ENCODE measurements at regions not wholly inside any gene's neighbourhood (a gene's known extent, or its start where the extent isn't known, plus 50 kb on each side); places are given as distances from the start of the nearest gene placed in this dataset.

DNA sequence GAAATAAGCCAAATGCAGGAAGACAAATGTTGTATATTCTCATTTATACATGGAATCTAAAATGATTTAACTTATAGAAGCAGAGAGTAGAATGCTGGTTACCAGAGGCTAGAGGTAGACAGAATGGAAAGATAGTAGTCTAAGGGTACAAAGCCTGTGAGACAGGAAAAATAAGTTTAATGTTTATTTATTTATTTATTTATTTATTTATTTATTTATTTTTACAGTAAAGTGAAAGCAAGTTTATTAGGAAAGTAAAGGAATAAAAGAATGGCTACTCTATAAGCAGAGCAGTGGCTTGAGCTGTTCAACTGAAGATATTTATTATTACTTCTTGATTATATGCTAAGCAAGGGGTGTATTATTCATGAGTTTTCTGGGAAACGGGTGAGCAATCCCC lies 203.2 kb downstream of the LAS1L start:
- 100% methylated on average over 1 of the region's 1 CpG; no CpG with 5 or more reads in 1 of the 2 experiments for WGBS, 2 experiments (ENCODE audit: extremely low coverage in 1 of 2, insufficient coverage in 1 of 2, insufficient read length in 1 of 2, insufficient replicate concordance in 2 of 2, low coverage in 1 of 2, low lambda C conversion rate in 2 of 2, missing lambda C conversion rate in 1 of 2)
- no peaks in the 10 kb centered on the region for H4K20me1 ChIP-seq (replicated peaks in 1 of 2; ENCODE audit: control insufficient read depth in 1 of 2, insufficient read depth in 2 of 2, low read length in 2 of 2)
- H4K5ac ChIP-seq (ENCODE audit: insufficient read length, low read depth, low read length): no peak overlapping the region
- CTCF ChIA-PET (ENCODE audit: partially characterized antibody): no interaction called here
- no peak overlapping the region for H2BK15ac ChIP-seq (ENCODE audit: low read length)
- H2AK5ac ChIP-seq (ENCODE audit: low read depth, low read length): no peak overlapping the region
- H2BK5ac ChIP-seq (ENCODE audit: low read depth, low read length): no peak overlapping the region
- H3K23me2 ChIP-seq (ENCODE audit: low read depth, low read length): no peaks in the 10 kb centered on the region
- no peaks in the 10 kb centered on the region for H3K4me1 ChIP-seq (replicated peaks in 1 of 4; ENCODE audit: control insufficient read depth in 3 of 4, insufficient read depth in 4 of 4, low read length in 3 of 4)
- no peaks in the 10 kb centered on the region for H3K79me2 ChIP-seq (ENCODE audit: control insufficient read depth in 1 of 2, insufficient read depth in 2 of 2, low read length in 2 of 2)
- H3K27ac ChIP-seq (ENCODE audit: low read depth, low read length): no peak overlapping the region
- H3K27me3 ChIP-seq (replicated peaks in 1 of 4; ENCODE audit: control insufficient read depth in 3 of 4, extremely low read depth in 1 of 4, insufficient read depth in 3 of 4, low read length in 3 of 4): no peaks in the 10 kb centered on the region
- H3K79me1 ChIP-seq (ENCODE audit: low read depth, low read length): no peaks in the 10 kb centered on the region
- H3K4ac ChIP-seq (replicated peaks; ENCODE audit: insufficient read length, low read depth, low read length): no peak overlapping the region
- POLR2A ChIA-PET (ENCODE audit: partially characterized antibody): no interaction called here
- H2BK120ac ChIP-seq (replicated peaks; ENCODE audit: low read depth, low read length): no peak overlapping the region
- no peak overlapping the region for H3K4me2 ChIP-seq (ENCODE audit: insufficient read depth in 1 of 2, low read depth in 2 of 2, low read length in 2 of 2)
- H2BK20ac ChIP-seq (ENCODE audit: low read length): no peak overlapping the region
- H3K18ac ChIP-seq (ENCODE audit: extremely low read depth, low read length): no peak overlapping the region
- no peak overlapping the region for H4K91ac ChIP-seq (replicated peaks; ENCODE audit: insufficient read length, low read length)
- no peak overlapping the region for H4K8ac ChIP-seq (ENCODE audit: extremely low read depth, insufficient read depth, low read length)
- H3K23ac ChIP-seq (ENCODE audit: insufficient read length): no peak overlapping the region
- no peak overlapping the region for H3K56ac ChIP-seq (replicated peaks; ENCODE audit: insufficient read length, low read depth, low read length)
- H2BK12ac ChIP-seq (ENCODE audit: low read depth, low read length): no peak overlapping the region
- no peak overlapping the region for H2AFZ ChIP-seq (ENCODE audit: low read length)
- H3K36me3 ChIP-seq (ENCODE audit: control insufficient read depth in 2 of 4, insufficient read depth in 4 of 4, low read length in 3 of 4): no peaks in the 10 kb centered on the region
- no peak for DNase-seq (ENCODE audit: low read depth in 1 of 2, low spot score in 2 of 2)
- no peak overlapping the region for H3K14ac ChIP-seq (ENCODE audit: insufficient read length)
- H3K9me3 ChIP-seq (ENCODE audit: insufficient read depth in 2 of 2, low read depth in 1 of 2, low read length in 1 of 2): no peaks in the 10 kb centered on the region
- H3K4me3 ChIP-seq (ENCODE audit: extremely low read depth in 1 of 4, insufficient read depth in 2 of 4, low read depth in 3 of 4, low read length in 4 of 4): no peak overlapping the region
- FAIRE-seq: no peak
- no peak overlapping the region for H3K9ac ChIP-seq (replicated peaks in 1 of 4; ENCODE audit: extremely low read depth in 1 of 4, low read depth in 3 of 4, low read length in 3 of 4)
- no peak for TF ChIP-seq SP4 (IDR thresholded peaks at IDR 0.05; ENCODE audit: low read length)
- no peak for TF ChIP-seq NANOG (IDR thresholded peaks at IDR 0.05; ENCODE audit: insufficient read depth, low read depth, low read length, poor library complexity, severe bottlenecking)
- TF ChIP-seq HDAC6 (IDR thresholded peaks at IDR 0.05; ENCODE audit: low read depth, low read length): no peak
- no peak for TF ChIP-seq TAF1 (IDR thresholded peaks at IDR 0.05; ENCODE audit: low read depth, low read length)
- TF ChIP-seq GTF2F1 (IDR thresholded peaks at IDR 0.05; ENCODE audit: borderline replicate concordance, low read depth, low read length): no peak
- no peak for TF ChIP-seq RFX5 (IDR thresholded peaks at IDR 0.05; ENCODE audit: borderline replicate concordance, low read depth, low read length)
- TF ChIP-seq CEBPB (IDR thresholded peaks at IDR 0.05; ENCODE audit: low read depth, low read length): no peak
- no peak for TF ChIP-seq RAD21 (IDR thresholded peaks at IDR 0.05 in 1 of 2, conservative IDR thresholded peaks at IDR 0.05 in 1 of 2; ENCODE audit: low read depth in 2 of 2, low read length in 2 of 2)
- no peak for TF ChIP-seq BCL11A (IDR thresholded peaks at IDR 0.05; ENCODE audit: low read depth in 2 of 2, low read length in 2 of 2)
- no peak for TF ChIP-seq SAP30 (IDR thresholded peaks at IDR 0.05; ENCODE audit: insufficient read depth, insufficient replicate concordance, low read length)
- TF ChIP-seq SUZ12 (IDR thresholded peaks at IDR 0.05; ENCODE audit: low read length): no peak
- no peak for TF ChIP-seq EGR1 (IDR thresholded peaks at IDR 0.05; ENCODE audit: borderline replicate concordance, low read depth, low read length)
- TF ChIP-seq, protein P1, sequence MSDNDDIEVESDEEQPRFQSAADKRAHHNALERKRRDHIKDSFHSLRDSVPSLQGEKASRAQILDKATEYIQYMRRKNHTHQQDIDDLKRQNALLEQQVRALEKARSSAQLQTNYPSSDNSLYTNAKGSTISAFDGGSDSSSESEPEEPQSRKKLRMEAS (IDR thresholded peaks at IDR 0.05): no peak
- TF ChIP-seq KDM1A (IDR thresholded peaks at IDR 0.05; ENCODE audit: borderline replicate concordance, low read length): no peak
- TF ChIP-seq PHF8 (conservative IDR thresholded peaks at IDR 0.05; ENCODE audit: low read depth, low read length): no peak
- no peak for TF ChIP-seq CHD1 (IDR thresholded peaks at IDR 0.05; ENCODE audit: low read depth, low read length)
